Astrocyte (in vitro differentiated cells and primary cell): ENCODE measurements at regions not wholly inside any gene's neighbourhood (a gene's known extent, or its start where the extent isn't known, plus 50 kb on each side); places are given as distances from the start of the nearest gene placed in this dataset.
A peak's percentile ranks its signal among the peaks of the same experiment; 100 is the strongest.

Experiments used
- DNase-seq: peaks from one replicate; pipeline ENCODE4 v3.0.0-alpha.2; 2010; ENCODE audit warnings: low read depth
- FAIRE-seq: peaks from 2 replicates; lab custom pipeline; 2011; peaks lifted over from hg19 to GRCh38; lab: Jason Lieb, UNC
- H2AFZ ChIP-seq: 2 replicates; pipeline ENCODE4 v1.6.0; 2012; ENCODE audit warnings: low read depth, low read length, inconsistent platforms
- H3K27ac ChIP-seq: 2 replicates; pipeline ENCODE4 v1.5.1; 2011; ENCODE audit warnings: low read depth, low read length, inconsistent platforms
- H3K27me3 ChIP-seq: 2 replicates; pipeline ENCODE4 v1.6.0; 2011; ENCODE audit warnings: low read length, inconsistent platforms; ENCODE audit not compliant: insufficient read depth
- H3K36me3 ChIP-seq: 2 replicates; pipeline ENCODE4 v1.5.1; 2011; ENCODE audit warnings: low read length, inconsistent platforms; ENCODE audit not compliant: insufficient read depth
- H3K4me1 ChIP-seq: 2 replicates; pipeline ENCODE4 v1.5.1; 2011; ENCODE audit warnings: low read length, inconsistent platforms; ENCODE audit not compliant: insufficient read depth
- H3K4me2 ChIP-seq: 2 replicates; pipeline ENCODE4 v1.6.0; 2012; ENCODE audit warnings: low read length, inconsistent platforms
- H3K4me3 ChIP-seq: 2 replicates; pipeline ENCODE4 v1.5.1; 2011; ENCODE audit warnings: low read depth, mild to moderate bottlenecking, low read length, inconsistent platforms; ENCODE audit not compliant: insufficient read depth
- H3K79me2 ChIP-seq: 2 replicates; pipeline ENCODE4 v1.6.0; 2012; ENCODE audit warnings: mild to moderate bottlenecking, low read length, inconsistent platforms; ENCODE audit not compliant: insufficient read depth
- H3K9ac ChIP-seq: 2 replicates; pipeline ENCODE4 v1.6.0; 2012; ENCODE audit warnings: mild to moderate bottlenecking, low read length, inconsistent platforms
- H3K9me3 ChIP-seq: 2 replicates; pipeline ENCODE4 v1.5.1; 2012; ENCODE audit warnings: low read depth, mild to moderate bottlenecking, low read length, inconsistent platforms; ENCODE audit not compliant: insufficient read depth
- H4K20me1 ChIP-seq: 2 replicates; pipeline ENCODE4 v1.6.0; 2012; ENCODE audit warnings: low read length, inconsistent platforms; ENCODE audit not compliant: insufficient read depth
- H3K27ac Mint-ChIP-seq: one replicate; pipeline ENCODE4 v1.8.0; 2021; ENCODE audit warnings: mild to moderate bottlenecking, mixed read lengths; ENCODE audit not compliant: unreplicated experiment
- H3K27me3 Mint-ChIP-seq: one replicate; pipeline ENCODE4 v1.8.0; 2021; ENCODE audit warnings: low read depth, mixed read lengths; ENCODE audit not compliant: unreplicated experiment
- H3K36me3 Mint-ChIP-seq: one replicate; pipeline ENCODE4 v1.8.0; 2021; ENCODE audit warnings: low read depth, mixed read lengths; ENCODE audit not compliant: unreplicated experiment
- H3K4me1 Mint-ChIP-seq: one replicate; pipeline ENCODE4 v1.8.0; 2021; ENCODE audit warnings: low read depth, mixed read lengths; ENCODE audit not compliant: unreplicated experiment
- H3K4me3 Mint-ChIP-seq: one replicate; pipeline ENCODE4 v1.8.0; 2021; ENCODE audit warnings: mild to moderate bottlenecking, moderate library complexity, mixed read lengths; ENCODE audit not compliant: unreplicated experiment
- H3K9me3 Mint-ChIP-seq: one replicate; pipeline ENCODE4 v1.8.0; 2021; ENCODE audit warnings: mild to moderate bottlenecking, mixed read lengths; ENCODE audit not compliant: unreplicated experiment
- CTCF ChIP-seq: IDR thresholded peaks from 2 replicates; pipeline ENCODE4 v1.5.1; 2011; ENCODE audit warnings: low read depth, mild to moderate bottlenecking, inconsistent platforms, low read length, moderate library complexity; ENCODE audit not compliant: insufficient read depth
- EZH2 ChIP-seq: IDR thresholded peaks from 2 replicates; pipeline ENCODE4 v1.6.1; 2012; ENCODE audit warnings: mild to moderate bottlenecking, low read length, inconsistent platforms; ENCODE audit not compliant: insufficient read depth

- peaks cover 17% of the 10 kb centered on the region for H3K9me3 Mint-ChIP-seq
- H3K4me2 ChIP-seq: no peak overlapping the region
- H3K36me3 ChIP-seq: no peaks in the 10 kb centered on the region
- no peak overlapping the region for H3K9ac ChIP-seq
- H3K27me3 Mint-ChIP-seq: peaks cover 65% of the 10 kb centered on the region
- H3K27ac Mint-ChIP-seq: no peak overlapping the region
- H4K20me1 ChIP-seq: no peaks in the 10 kb centered on the region
- no peak overlapping the region for H3K4me3 Mint-ChIP-seq
- peaks cover 4% of the 10 kb centered on the region for H3K36me3 Mint-ChIP-seq
- DNase-seq (no peak), FAIRE-seq (no peak)
- TF ChIP-seq CTCF (no peak), EZH2 (no peak)
- no peaks in the 10 kb centered on the region for H3K4me1 Mint-ChIP-seq
- H3K27me3 ChIP-seq: peaks cover 19% of the 10 kb centered on the region
- H3K79me2 ChIP-seq: no peaks in the 10 kb centered on the region
- H3K4me3 ChIP-seq: no peak overlapping the region
- H3K27ac ChIP-seq: no peak overlapping the region
- H3K4me1 ChIP-seq: no peaks in the 10 kb centered on the region
- no peak overlapping the region for H2AFZ ChIP-seq
- no peaks in the 10 kb centered on the region for H3K9me3 ChIP-seq
These were observed 454.0 kb upstream of the ZMIZ1 start for GRCh38 chr10:78614744-78615143.

- Histone ChIP-seq H3K9me3 (no peaks in the 10 kb centered on the region), H3K4me1 (no peaks in the 10 kb centered on the region), H3K4me3 (no peak overlapping the region), H3K9ac (no peak overlapping the region), H3K27ac (no peak overlapping the region), H2AFZ (no peak overlapping the region), H3K36me3 (no peaks in the 10 kb centered on the region), H3K4me2 (no peak overlapping the region), H3K79me2 (no peaks in the 10 kb centered on the region), H4K20me1 (no peaks in the 10 kb centered on the region), H3K27me3 (peaks cover 19% of the 10 kb centered on the region)
- H3K36me3 Mint-ChIP-seq: peaks cover 4% of the 10 kb centered on the region
- no peaks in the 10 kb centered on the region for H3K4me1 Mint-ChIP-seq
- H3K9me3 Mint-ChIP-seq: peaks cover 8% of the 10 kb centered on the region
- DNase-seq (no peak), FAIRE-seq (no peak)
- TF ChIP-seq EZH2 (no peak), CTCF (no peak)
- H3K4me3 Mint-ChIP-seq: no peak overlapping the region
- peak overlapping the region; percentile 31 for H3K27ac Mint-ChIP-seq
- H3K27me3 Mint-ChIP-seq: peaks cover 71% of the 10 kb centered on the region
These were observed 452.6 kb upstream of the ZMIZ1 start for GRCh38 chr10:78616125-78616695.

- Histone ChIP-seq H4K20me1 (no peaks in the 10 kb centered on the region), H3K36me3 (no peaks in the 10 kb centered on the region), H3K4me1 (no peaks in the 10 kb centered on the region), H3K4me2 (no peak overlapping the region), H3K79me2 (no peaks in the 10 kb centered on the region), H3K27ac (no peak overlapping the region), H3K27me3 (peaks cover 19% of the 10 kb centered on the region), H3K9me3 (no peaks in the 10 kb centered on the region), H3K4me3 (no peak overlapping the region), H3K9ac (no peak overlapping the region), H2AFZ (no peak overlapping the region)
- no peak overlapping the region for H3K4me3 Mint-ChIP-seq
- TF ChIP-seq EZH2: no peak
- TF ChIP-seq CTCF: no peak
- FAIRE-seq: no peak
- H3K9me3 Mint-ChIP-seq: no peaks in the 10 kb centered on the region
- no peak overlapping the region for H3K27ac Mint-ChIP-seq
- no peaks in the 10 kb centered on the region for H3K4me1 Mint-ChIP-seq
- DNase-seq: no peak
- H3K27me3 Mint-ChIP-seq: peaks cover 72% of the 10 kb centered on the region
- H3K36me3 Mint-ChIP-seq: peaks cover 4% of the 10 kb centered on the region
These were observed 451.7 kb upstream of the ZMIZ1 start for GRCh38 chr10:78617115-78617514.
